B cell (primary cell): ENCODE measurements at regions not wholly inside any gene's neighbourhood (a gene's known extent, or its start where the extent isn't known, plus 50 kb on each side); places are given as distances from the start of the nearest gene placed in this dataset.

Experiments
- ATAC-seq: fragments of 200-7000 bp; cut with Tn5 transposase; one replicate; pipeline ENCODE4 v1.10.0; 2021; ENCODE audit warnings: low read depth, mild to moderate bottlenecking, moderate number of reproducible peaks, moderate library complexity
- CTCF ChIA-PET: fragments of 350-600 bp; sonication (Branson Sonifier 250); formaldehyde crosslinking; loops from one replicate; lab custom pipeline; 2021; ENCODE audit warnings: antibody characterized with exemption, inconsistent platforms; lab: Charles Lee
- POLR2A ChIA-PET: fragments of 350-600 bp; sonication (Branson Sonifier 250); formaldehyde crosslinking; loops from one replicate; lab custom pipeline; 2021; ENCODE audit warnings: antibody characterized with exemption; lab: Charles Lee
- DNase-seq: peaks from one replicate; pipeline ENCODE4 v3.0.0; 2013
- H2AFZ ChIP-seq: 2 replicates; pipeline ENCODE4 v1.6.1; 2012; ENCODE audit warnings: mild to moderate bottlenecking, low read depth, low read length; ENCODE audit not compliant: insufficient read depth, poor library complexity, severe bottlenecking
- H3K27ac ChIP-seq, 2 donors: 1 replicate in 1 of 2; 2 replicates in 1 of 2; pipeline ENCODE4 v1.5.1; 2012 to 2013; ENCODE audit warnings: low read length in 2 of 2, mild to moderate bottlenecking in 2 of 2, moderate library complexity in 1 of 2
- H3K27me3 ChIP-seq, 4 experiments: fragments of 200-600 bp in 1 of 4; sonication (generic) in 1 of 4; replicated peaks in 1 of 4; 1 replicate in 2 of 4; 2 replicates in 2 of 4; pipeline versions ENCODE4 v1.6.1 to v1.7.0; 2013 to 2016; ENCODE audit warnings: low read length in 3 of 4, mild to moderate bottlenecking in 2 of 4, mixed read lengths in 1 of 4, moderate library complexity in 1 of 4; ENCODE audit not compliant: insufficient read depth in 4 of 4, control insufficient read depth in 3 of 4; ENCODE audit errors: control extremely low read depth in 1 of 4
- H3K36me3 ChIP-seq, 2 experiments: replicated peaks in 1 of 2; 1 replicate in 1 of 2; 2 replicates in 1 of 2; pipeline versions ENCODE4 v1.6.1 to v1.7.1; 2013; ENCODE audit warnings: low read length in 1 of 2; ENCODE audit not compliant: insufficient read depth in 2 of 2, control insufficient read depth in 1 of 2; ENCODE audit errors: control extremely low read depth in 1 of 2, extremely low read depth in 1 of 2
- H3K4me1 ChIP-seq, 2 donors: fragments of 200-600 bp in 1 of 2; sonication (generic) in 1 of 2; 1 replicate in 1 of 2; 2 replicates in 1 of 2; pipeline versions ENCODE4 v1.5.1 to v1.6.1; 2013 to 2017; ENCODE audit warnings: low read length in 2 of 2; ENCODE audit not compliant: control insufficient read depth in 2 of 2, insufficient read depth in 2 of 2
- H3K4me2 ChIP-seq: replicated peaks from 2 replicates; pipeline ENCODE3; 2012; ENCODE audit warnings: mild to moderate bottlenecking, low read depth, low read length; ENCODE audit not compliant: poor library complexity, severe bottlenecking
- H3K4me3 ChIP-seq, 5 experiments: fragments of 200-600 bp in 1 of 5; sonication (generic) in 1 of 5; 1 replicate in 3 of 5; 2 replicates in 2 of 5; pipeline versions ENCODE4 v1.5.1 to v1.7.0; 2011 to 2016; ENCODE audit warnings: low read length in 4 of 5, mild to moderate bottlenecking in 4 of 5, low read depth in 2 of 5, control low read depth in 1 of 5, moderate library complexity in 1 of 5; ENCODE audit not compliant: insufficient read depth in 1 of 5; ENCODE audit errors: control extremely low read depth in 1 of 5, extremely low read depth in 1 of 5
- H3K79me2 ChIP-seq: fragments of 200-600 bp; sonication (generic); one replicate; pipeline ENCODE4 v1.6.0; 2016; ENCODE audit warnings: low read length; ENCODE audit not compliant: control insufficient read depth, insufficient read depth
- H3K9ac ChIP-seq: fragments of 200-600 bp; sonication (generic); 2 replicates; pipeline ENCODE4 v1.6.1; 2017; ENCODE audit warnings: mild to moderate bottlenecking, low read length, moderate library complexity
- H3K9me3 ChIP-seq, 3 donors: one replicate each; pipeline versions ENCODE4 v1.6.1 to v1.7.1; 2013; ENCODE audit warnings: low read length in 2 of 3; ENCODE audit not compliant: control insufficient read depth in 2 of 3, insufficient read depth in 1 of 3; ENCODE audit errors: control extremely low read depth in 1 of 3
- H4K20me1 ChIP-seq: 2 replicates; pipeline ENCODE4 v1.6.0; 2012; ENCODE audit warnings: mild to moderate bottlenecking, low read length; ENCODE audit not compliant: insufficient read depth, control insufficient read depth, poor library complexity, severe bottlenecking
- H3K27ac Mint-ChIP-seq: one replicate; pipeline ENCODE4 v1.8.0; 2021; ENCODE audit warnings: mixed read lengths
- H3K27me3 Mint-ChIP-seq: one replicate; pipeline ENCODE4 v1.8.0; 2021; ENCODE audit warnings: mixed read lengths
- H3K4me1 Mint-ChIP-seq: one replicate; pipeline ENCODE4 v1.8.0; 2021; ENCODE audit warnings: mixed read lengths
- H3K4me3 Mint-ChIP-seq: one replicate; pipeline ENCODE4 v1.8.0; 2021; ENCODE audit warnings: mixed read lengths
- H3K9me3 Mint-ChIP-seq: one replicate; pipeline ENCODE4 v1.8.0; 2022; ENCODE audit warnings: mixed read lengths; ENCODE audit not compliant: insufficient read depth
- CTCF ChIP-seq: fragments of 200-600 bp; IDR thresholded peaks from one replicate; pipeline ENCODE4 v1.8.0; 2022; ENCODE audit warnings: antibody characterized with exemption, mild to moderate bottlenecking
- EZH2 ChIP-seq: IDR thresholded peaks from 2 replicates; pipeline ENCODE4 v1.6.1; 2012; ENCODE audit warnings: borderline replicate concordance, low read depth, mild to moderate bottlenecking, moderate library complexity, low read length; ENCODE audit not compliant: insufficient read depth, poor library complexity, severe bottlenecking
- WGBS: methylation state at CpG from one replicate; pipeline ENCODE4 v1.1.5; 2013; ENCODE audit warnings: missing lambda C conversion rate; ENCODE audit not compliant: insufficient coverage; 5-methylcytosine and 5-hydroxymethylcytosine counted together
- intact Hi-C: fragments of 100-400 bp; cut with micrococcal nuclease; formaldehyde crosslinking; loops from one replicate; pipeline ENCODE4 v1.10.0; 2022

DNA sequence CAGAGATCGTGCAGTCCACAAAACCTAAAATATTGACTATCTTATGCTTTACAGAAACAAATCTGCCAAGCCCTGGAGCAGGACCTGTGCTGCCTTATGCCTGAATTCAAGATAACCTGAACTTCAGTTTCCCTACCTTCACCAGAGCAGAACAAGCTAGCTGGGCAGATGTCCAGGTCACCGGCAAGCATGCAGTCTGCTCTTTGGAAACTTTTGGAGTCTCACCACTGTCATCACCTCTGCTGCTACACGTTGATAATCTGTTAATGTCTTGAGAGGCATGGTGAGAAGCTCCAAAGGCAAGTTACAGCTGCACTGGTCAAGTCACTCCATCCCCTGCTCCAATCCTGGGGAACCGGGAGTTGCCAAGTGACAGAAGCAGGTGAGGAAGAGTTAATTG, 354.2 kb downstream of the RBM43 start:
- TF ChIP-seq CTCF: no peak
- TF ChIP-seq EZH2: no peak
- no peak overlapping the region for H3K4me3 Mint-ChIP-seq
- no peaks in the 10 kb centered on the region for H3K4me1 Mint-ChIP-seq
- WGBS: 100% methylated on average over 1 of the region's 4 CpGs
- Histone ChIP-seq H3K9ac (no peak overlapping the region), H3K9me3 (peaks cover 0 to 6% (median 0%) of the 10 kb centered on the region in 3 donors), H3K27me3 (no peaks in the 10 kb centered on the region), H3K4me3 (no peak overlapping the region), H3K36me3 (no peaks in the 10 kb centered on the region), H4K20me1 (no peaks in the 10 kb centered on the region), H3K27ac (no peak overlapping the region), H3K4me2 (no peak overlapping the region), H3K4me1 (no peaks in the 10 kb centered on the region), H2AFZ (no peak overlapping the region), H3K79me2 (no peaks in the 10 kb centered on the region)
- DNase-seq (no peak), ATAC-seq (no peak)
- H3K27me3 Mint-ChIP-seq: peaks cover 3% of the 10 kb centered on the region
- POLR2A ChIA-PET: no interaction called here
- intact Hi-C loops: no loop called here
- H3K27ac Mint-ChIP-seq: no peak overlapping the region
- CTCF ChIA-PET: no interaction called here
- H3K9me3 Mint-ChIP-seq: no peaks in the 10 kb centered on the region

DNA sequence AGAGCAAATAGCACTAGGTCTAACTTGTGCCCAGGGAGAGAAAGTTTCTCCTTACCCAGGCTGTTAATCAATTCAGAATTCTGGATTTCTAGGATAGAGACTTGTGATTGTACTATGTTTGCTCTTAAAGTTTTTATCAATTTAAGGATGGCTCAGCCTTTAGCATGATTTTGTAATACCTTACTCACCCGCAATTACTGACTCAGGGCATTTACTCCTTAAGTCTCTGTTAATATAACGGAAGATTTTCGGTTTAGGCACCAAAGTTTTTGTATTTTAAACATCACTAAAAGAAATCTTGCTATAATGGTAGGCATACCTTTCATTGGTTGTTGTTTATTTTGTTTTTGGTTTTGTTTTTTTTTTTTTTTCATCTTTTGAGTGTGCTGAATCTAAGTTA, 358.2 kb downstream of the RBM43 start:
- CTCF ChIA-PET: no interaction called here
- H3K36me3 ChIP-seq: no peaks in the 10 kb centered on the region
- no peak for DNase-seq
- Mint-ChIP-seq H3K27ac (no peak overlapping the region), H3K4me3 (no peak overlapping the region), H3K9me3 (peaks cover 3% of the 10 kb centered on the region), H3K4me1 (no peaks in the 10 kb centered on the region), H3K27me3 (no peaks in the 10 kb centered on the region)
- no peak overlapping the region for H2AFZ ChIP-seq
- H3K27ac ChIP-seq: no peak overlapping the region
- no peaks in the 10 kb centered on the region for H3K27me3 ChIP-seq
- H3K79me2 ChIP-seq: no peaks in the 10 kb centered on the region
- no CpG with 5 or more reads among the region's 3 CpGs for WGBS
- POLR2A ChIA-PET: no interaction called here
- no peaks in the 10 kb centered on the region for H4K20me1 ChIP-seq
- intact Hi-C loops: no loop called here
- peaks cover 0 to 10% (median 0%) of the 10 kb centered on the region in 3 donors for H3K9me3 ChIP-seq
- no peak for TF ChIP-seq EZH2
- no peak for TF ChIP-seq CTCF
- no peaks in the 10 kb centered on the region for H3K4me1 ChIP-seq
- H3K4me2 ChIP-seq: no peak overlapping the region
- no peak overlapping the region for H3K9ac ChIP-seq
- no peak for ATAC-seq
- no peak overlapping the region for H3K4me3 ChIP-seq
